ENCODE measurements at regions not wholly inside any gene's neighbourhood (a gene's known extent, or its start where the extent isn't known, plus 50 kb on each side); places are given as distances from the start of the nearest gene placed in this dataset.

DNA sequence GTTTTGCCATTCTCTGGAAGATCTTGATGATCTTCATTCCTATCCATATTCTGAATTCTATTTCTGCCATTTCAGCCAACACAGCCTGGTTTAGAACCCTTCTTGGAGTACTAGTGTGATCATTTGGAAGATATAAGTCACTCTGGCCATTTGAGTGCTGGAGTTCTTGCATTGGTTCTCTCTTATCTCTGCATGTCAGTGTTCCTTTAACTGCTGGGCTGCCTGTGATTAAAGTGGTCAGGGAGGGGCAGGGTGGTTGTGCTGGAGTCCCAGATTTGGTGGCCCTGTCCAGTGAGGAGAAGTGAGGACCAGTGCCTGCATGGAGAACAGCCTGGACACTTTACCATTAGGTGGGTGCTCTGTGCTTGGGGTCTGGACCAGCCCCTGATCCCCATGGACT, 173.0 kb downstream of the SOD2 start:
- TF ChIP-seq POLR2A (IDR thresholded peaks at IDR 0.05; ENCODE audit: low read length) (no peak), GATA1 (IDR thresholded peaks at IDR 0.05; ENCODE audit: low read depth, low read length) (no peak)
